Stimulated activated naive CD8-positive, alpha-beta T cell treated with anti-CD3 and anti-CD28 coated beads, Interleukin-15, Interleukin-2, amounts not matched to agents 100 ng/mL and 50 ng/mL, for 24 hours (primary cell): ENCODE measurements at regions not wholly inside any gene's neighbourhood (a gene's known extent, or its start where the extent isn't known, plus 50 kb on each side); places are given as distances from the start of the nearest gene placed in this dataset.

Experiments
- H3K27ac Mint-ChIP-seq: one replicate; pipeline ENCODE4 v1.8.0; 2021; ENCODE audit warnings: mild to moderate bottlenecking, mixed read lengths
- H3K27me3 Mint-ChIP-seq: one replicate; pipeline ENCODE4 v1.8.0; 2021; ENCODE audit warnings: mixed read lengths
- H3K36me3 Mint-ChIP-seq: one replicate; pipeline ENCODE4 v1.8.0; 2021; ENCODE audit warnings: low read depth, mixed read lengths
- H3K4me1 Mint-ChIP-seq: one replicate; pipeline ENCODE4 v1.8.0; 2021; ENCODE audit warnings: low read depth, mixed read lengths
- H3K4me3 Mint-ChIP-seq: one replicate; pipeline ENCODE4 v1.8.0; 2021; ENCODE audit warnings: mild to moderate bottlenecking, mixed read lengths
- H3K9me3 Mint-ChIP-seq: one replicate; pipeline ENCODE4 v1.8.0; 2021; ENCODE audit warnings: mixed read lengths

DNA sequence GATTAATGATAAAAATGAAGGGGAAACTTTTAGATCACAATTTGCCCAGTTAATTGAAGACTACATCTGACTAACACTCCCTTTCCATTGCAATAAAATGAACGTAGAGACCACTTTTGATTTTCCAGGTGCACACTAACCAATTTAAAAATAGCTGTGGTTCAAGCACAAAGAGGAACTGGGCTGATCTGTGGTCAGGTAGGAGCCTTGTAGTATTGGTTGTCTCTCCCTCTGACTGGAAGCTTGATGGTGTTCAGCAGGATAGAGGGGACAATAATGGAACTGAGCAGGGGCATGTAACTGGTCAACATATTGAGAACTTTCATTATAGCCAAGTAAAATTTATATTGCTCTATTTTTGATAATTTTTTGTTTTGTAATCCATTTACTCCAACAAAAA is 886.8 kb upstream of the SEMA6A start:
- H3K36me3 Mint-ChIP-seq: no peaks in the 10 kb centered on the region
- no peaks in the 10 kb centered on the region for H3K9me3 Mint-ChIP-seq
- H3K27me3 Mint-ChIP-seq: no peaks in the 10 kb centered on the region
- no peak overlapping the region for H3K4me3 Mint-ChIP-seq
- no peaks in the 10 kb centered on the region for H3K4me1 Mint-ChIP-seq
- H3K27ac Mint-ChIP-seq: no peak overlapping the region

DNA sequence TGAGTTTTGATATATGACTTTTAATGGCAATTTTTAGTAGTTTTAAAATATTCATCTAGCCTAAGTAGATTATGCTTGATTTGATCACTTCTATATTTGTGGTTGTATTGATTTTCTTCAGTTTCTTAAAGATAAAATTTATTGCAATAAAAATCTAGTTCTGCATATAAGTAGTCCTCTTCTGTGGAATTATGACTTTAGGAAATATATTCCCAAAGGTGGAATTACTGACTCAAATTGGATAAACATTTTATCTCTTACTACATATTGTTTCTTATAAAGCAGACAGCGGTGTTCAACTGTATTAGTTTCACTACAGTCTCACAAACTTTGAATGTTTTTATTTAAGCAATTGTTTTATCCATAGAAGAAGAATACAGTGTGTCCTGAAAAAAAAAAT is 883.0 kb upstream of the SEMA6A start:
- H3K4me3 Mint-ChIP-seq: no peak overlapping the region
- peaks cover 3% of the 10 kb centered on the region for H3K27me3 Mint-ChIP-seq
- no peaks in the 10 kb centered on the region for H3K9me3 Mint-ChIP-seq
- H3K27ac Mint-ChIP-seq: no peak overlapping the region
- no peaks in the 10 kb centered on the region for H3K4me1 Mint-ChIP-seq
- H3K36me3 Mint-ChIP-seq: no peaks in the 10 kb centered on the region

DNA sequence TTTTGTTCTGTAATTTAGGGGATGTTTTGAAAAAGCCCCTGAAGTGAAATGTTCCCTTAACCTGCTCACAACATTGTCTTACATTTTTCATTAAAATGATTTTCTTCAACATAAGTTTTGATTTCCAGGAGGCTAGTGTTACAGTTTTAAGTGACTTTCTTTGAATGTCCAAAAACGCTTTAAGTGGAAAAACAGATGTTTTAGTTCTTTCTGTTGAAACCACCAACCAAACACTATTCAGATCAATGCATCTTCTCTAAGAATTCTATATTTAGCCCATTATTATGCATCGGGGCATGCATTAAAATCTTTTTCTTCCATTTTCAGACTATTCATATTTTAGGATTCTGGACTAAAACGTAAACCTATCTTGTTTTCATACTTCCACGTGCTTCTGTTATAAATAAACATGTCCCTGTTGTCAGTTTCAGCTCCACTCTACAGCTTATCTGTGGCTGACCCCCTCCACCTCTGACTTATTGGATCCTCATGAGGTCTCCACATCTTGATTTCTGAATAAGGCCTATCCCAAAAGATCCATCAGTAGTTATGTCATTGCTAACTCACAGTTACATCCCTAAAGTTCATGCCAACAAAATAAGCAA is 882.3 kb upstream of the SEMA6A start:
- no peak overlapping the region for H3K27ac Mint-ChIP-seq
- no peaks in the 10 kb centered on the region for H3K36me3 Mint-ChIP-seq
- peaks cover 3% of the 10 kb centered on the region for H3K27me3 Mint-ChIP-seq
- no peaks in the 10 kb centered on the region for H3K9me3 Mint-ChIP-seq
- no peaks in the 10 kb centered on the region for H3K4me1 Mint-ChIP-seq
- no peak overlapping the region for H3K4me3 Mint-ChIP-seq

DNA sequence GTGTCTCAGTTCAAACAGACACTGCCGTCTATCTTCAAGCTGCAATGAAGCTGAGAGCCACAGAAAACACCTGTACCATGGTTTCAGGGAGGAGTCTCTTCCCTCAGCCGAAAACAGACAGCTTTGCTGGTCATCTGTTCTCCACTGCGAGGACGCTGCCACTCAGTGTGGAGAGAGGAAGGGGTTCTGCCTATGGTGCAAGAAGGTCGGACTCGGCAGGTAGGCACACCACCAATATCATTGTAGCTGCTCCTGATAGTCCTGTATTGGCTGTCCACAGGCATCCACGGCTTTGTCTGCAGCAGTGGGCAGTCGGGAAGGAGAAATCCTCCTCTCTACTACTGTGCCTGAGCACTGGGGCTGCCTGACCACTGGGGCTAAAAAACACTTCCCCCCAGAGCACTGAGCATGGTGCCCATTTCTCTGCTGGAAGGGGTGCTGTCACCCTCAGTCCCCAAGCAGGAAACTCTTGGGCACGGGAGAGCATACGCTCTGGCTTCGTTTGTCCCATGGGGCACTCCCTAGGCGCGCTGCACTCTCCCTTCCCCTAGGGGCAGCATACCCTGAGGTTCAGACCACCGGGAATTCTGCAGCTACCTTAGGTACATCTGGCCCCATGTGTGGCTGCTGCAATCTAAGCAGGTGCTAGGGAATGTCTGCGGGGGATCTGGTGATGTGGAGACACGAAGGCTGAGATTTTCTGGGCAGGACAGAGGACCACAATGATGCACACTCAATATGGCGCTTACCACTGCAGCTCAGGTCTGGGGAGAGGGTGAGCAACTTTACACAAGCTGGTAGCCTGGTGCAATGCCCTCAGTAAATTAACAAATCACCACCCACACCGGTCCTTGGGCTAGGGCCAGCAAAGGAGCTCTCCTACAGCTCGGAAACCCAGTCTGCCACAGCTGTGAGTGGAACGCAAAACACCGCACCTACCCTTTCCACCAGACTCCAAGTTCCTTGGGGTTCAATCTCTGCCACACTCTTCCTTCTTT is 880.9 kb upstream of the SEMA6A start:
- no peaks in the 10 kb centered on the region for H3K9me3 Mint-ChIP-seq
- peaks cover 3% of the 10 kb centered on the region for H3K27me3 Mint-ChIP-seq
- no peak overlapping the region for H3K27ac Mint-ChIP-seq
- H3K4me1 Mint-ChIP-seq: no peaks in the 10 kb centered on the region
- no peaks in the 10 kb centered on the region for H3K36me3 Mint-ChIP-seq
- H3K4me3 Mint-ChIP-seq: peak overlapping the region; percentile 17

DNA sequence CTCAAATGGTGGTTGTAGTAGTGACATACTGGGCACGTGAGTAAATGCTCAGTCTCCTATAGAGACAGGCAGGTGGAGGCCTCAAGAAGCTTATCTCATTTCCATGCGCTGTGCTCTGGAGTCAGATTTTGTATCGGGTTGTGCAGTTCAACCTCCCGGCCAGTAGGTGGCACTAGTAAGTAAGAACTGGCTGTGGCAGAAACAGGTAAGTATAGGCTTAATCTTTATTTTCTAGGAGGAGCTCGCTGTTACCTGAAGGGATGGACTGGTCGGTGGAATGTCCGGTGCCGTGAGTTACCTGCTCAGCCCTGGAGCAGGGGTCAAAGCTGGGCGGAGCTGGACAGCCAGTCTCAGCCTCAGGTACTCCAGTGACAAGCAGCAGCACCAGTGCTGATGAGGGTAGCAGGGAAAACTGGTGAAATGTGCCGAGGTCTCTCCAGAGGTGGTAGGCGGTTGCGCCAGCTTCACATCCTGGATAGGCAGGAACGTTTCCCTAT is 880.1 kb upstream of the SEMA6A start:
- no peak overlapping the region for H3K27ac Mint-ChIP-seq
- no peaks in the 10 kb centered on the region for H3K9me3 Mint-ChIP-seq
- H3K27me3 Mint-ChIP-seq: peaks cover 3% of the 10 kb centered on the region
- H3K36me3 Mint-ChIP-seq: no peaks in the 10 kb centered on the region
- H3K4me3 Mint-ChIP-seq: peak overlapping the region; percentile 17
- H3K4me1 Mint-ChIP-seq: no peaks in the 10 kb centered on the region

DNA sequence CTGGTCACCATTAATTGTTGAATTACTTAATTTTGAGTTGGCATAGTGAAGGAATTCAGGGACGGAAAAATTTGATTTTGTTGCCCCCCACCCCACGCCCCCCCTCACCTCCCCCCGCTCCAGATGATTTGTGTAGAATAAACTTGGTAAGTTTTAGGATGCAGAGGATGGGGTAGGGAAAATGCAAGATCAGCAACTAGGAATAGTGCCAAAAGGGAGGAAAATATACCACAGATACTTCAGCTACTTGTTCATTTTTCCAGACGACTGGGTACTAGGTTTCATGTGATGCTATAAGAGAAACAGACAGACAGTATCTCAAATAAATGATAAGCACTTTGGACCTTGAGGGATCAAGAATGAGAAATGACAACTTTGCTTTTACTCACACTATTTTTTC is 862.2 kb upstream of the SEMA6A start:
- no peak overlapping the region for H3K4me3 Mint-ChIP-seq
- H3K27ac Mint-ChIP-seq: no peak overlapping the region
- H3K4me1 Mint-ChIP-seq: no peaks in the 10 kb centered on the region
- H3K9me3 Mint-ChIP-seq: no peaks in the 10 kb centered on the region
- no peaks in the 10 kb centered on the region for H3K36me3 Mint-ChIP-seq
- H3K27me3 Mint-ChIP-seq: no peaks in the 10 kb centered on the region

DNA sequence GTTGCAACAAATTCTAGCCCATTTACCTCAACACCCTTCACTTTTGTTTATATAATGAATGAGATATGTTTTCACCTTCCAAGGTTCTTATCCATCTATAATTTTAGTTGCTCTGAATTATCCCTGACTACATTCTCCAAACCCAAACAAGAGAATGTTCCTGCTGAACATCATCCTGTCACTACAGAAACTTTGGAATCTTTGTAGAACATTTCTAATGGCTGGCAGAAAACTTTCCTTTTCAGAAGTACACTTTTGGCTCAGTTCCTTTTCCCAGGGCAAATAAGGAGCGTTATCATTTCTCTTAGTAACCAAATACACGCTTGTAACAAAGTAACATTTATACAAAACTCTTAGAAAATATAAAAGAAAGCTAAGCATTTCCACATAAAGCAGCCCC is 860.6 kb upstream of the SEMA6A start:
- Mint-ChIP-seq H3K27ac (no peak overlapping the region), H3K4me3 (no peak overlapping the region), H3K27me3 (no peaks in the 10 kb centered on the region), H3K9me3 (no peaks in the 10 kb centered on the region), H3K4me1 (no peaks in the 10 kb centered on the region), H3K36me3 (no peaks in the 10 kb centered on the region)

DNA sequence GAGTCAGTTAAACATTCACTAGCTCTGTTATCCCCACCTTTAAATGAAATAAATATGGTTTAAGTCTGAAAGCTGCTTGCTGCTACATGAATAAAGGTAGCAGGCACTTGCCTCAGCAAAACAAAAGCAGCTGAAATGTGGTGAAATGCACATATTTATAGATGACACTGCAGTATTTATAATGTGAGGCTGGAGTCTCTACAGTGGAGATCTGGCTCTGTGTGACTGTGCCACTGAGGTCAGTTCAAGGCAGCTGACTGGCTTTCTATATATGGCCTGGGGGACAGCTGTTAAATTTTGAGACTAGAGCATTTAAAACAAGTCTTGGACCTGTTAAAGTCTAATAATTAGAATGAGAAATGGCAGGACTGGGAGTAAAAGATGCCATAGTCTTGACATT is 859.6 kb upstream of the SEMA6A start:
- H3K27ac Mint-ChIP-seq: no peak overlapping the region
- H3K4me1 Mint-ChIP-seq: no peaks in the 10 kb centered on the region
- H3K4me3 Mint-ChIP-seq: no peak overlapping the region
- H3K9me3 Mint-ChIP-seq: no peaks in the 10 kb centered on the region
- no peaks in the 10 kb centered on the region for H3K27me3 Mint-ChIP-seq
- H3K36me3 Mint-ChIP-seq: no peaks in the 10 kb centered on the region

DNA sequence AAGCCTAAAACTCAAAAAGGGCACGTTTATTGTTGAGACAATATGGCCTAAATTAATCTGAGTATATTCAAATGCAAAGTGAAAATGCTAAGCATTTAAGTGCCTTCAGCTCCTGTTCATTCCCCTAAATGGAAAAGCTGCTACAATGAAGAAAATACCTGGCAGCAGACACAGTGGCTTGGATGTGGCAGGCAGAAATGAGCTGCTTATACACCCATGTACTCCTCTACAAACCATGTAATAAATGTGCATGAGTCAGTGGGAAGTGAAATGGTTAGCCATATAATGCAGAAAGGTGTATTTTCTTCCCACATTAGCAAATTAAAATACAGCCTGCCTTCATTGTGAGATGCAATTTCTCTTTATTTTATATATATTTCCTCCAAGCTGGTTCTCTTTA is 859.2 kb upstream of the SEMA6A start:
- Mint-ChIP-seq H3K4me3 (no peak overlapping the region), H3K27me3 (no peaks in the 10 kb centered on the region), H3K27ac (no peak overlapping the region), H3K4me1 (no peaks in the 10 kb centered on the region), H3K9me3 (no peaks in the 10 kb centered on the region), H3K36me3 (no peaks in the 10 kb centered on the region)

DNA sequence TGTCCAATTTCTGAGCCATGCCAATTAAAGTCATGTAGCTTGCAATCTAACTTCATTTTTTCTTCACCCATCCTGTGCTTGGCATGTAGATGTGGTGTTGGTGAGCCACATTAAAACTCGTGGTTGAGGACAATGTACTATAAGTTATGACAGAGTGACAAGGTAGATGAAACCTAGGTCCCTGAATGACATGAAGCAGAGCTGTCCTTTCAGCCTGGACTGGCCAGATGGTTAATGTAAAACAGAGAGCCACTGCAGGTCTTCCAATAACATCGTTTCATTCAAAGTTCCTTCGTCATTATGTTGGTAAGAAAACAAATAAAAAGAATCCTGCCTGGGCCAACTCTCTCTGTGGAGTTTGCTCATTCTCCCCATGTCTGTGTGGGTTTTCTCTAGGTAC is 856.5 kb upstream of the SEMA6A start:
- Mint-ChIP-seq H3K4me3 (no peak overlapping the region), H3K4me1 (no peaks in the 10 kb centered on the region), H3K27me3 (no peaks in the 10 kb centered on the region), H3K27ac (no peak overlapping the region), H3K36me3 (no peaks in the 10 kb centered on the region), H3K9me3 (no peaks in the 10 kb centered on the region)

DNA sequence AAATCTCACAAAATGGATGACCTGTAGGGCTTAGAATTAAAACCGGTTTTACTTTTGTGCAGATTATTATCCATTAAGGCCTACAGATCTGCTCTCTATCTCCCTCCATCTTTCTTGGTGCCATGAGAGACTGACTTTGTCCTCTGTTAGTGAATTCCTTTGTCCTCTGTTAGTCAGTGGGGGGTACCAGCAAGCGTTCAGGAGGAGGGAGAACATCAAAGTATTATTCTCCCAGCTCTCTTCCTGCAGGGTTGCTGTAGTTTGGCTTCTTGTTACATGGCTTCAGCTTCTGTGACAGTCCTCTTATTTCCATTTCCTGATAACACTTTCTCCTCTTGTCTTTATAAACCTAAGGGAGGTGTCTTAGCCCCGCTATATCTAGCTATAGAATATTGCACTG is 850.5 kb upstream of the SEMA6A start:
- no peaks in the 10 kb centered on the region for H3K36me3 Mint-ChIP-seq
- H3K9me3 Mint-ChIP-seq: peaks cover 10% of the 10 kb centered on the region
- no peak overlapping the region for H3K27ac Mint-ChIP-seq
- no peak overlapping the region for H3K4me3 Mint-ChIP-seq
- H3K27me3 Mint-ChIP-seq: no peaks in the 10 kb centered on the region
- H3K4me1 Mint-ChIP-seq: no peaks in the 10 kb centered on the region

DNA sequence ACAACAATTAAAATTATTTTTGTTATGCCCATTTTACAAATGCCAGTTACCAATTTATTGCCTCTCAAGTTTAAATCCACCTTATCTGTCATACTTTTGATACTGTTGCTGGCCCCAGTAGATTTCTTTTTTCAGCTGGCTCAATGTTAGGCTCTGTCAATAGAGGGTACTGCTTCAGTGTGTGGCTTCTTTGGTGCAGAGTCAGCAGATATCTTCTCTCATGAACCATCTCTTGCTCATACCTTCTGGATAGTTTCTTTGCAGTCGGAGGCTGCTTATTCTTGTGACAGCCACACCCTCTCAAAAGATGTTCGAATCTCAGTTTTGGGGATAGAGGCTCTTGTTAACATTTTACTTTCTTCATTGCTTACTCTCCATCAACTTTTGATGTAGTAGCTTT is 849.9 kb upstream of the SEMA6A start:
- H3K4me1 Mint-ChIP-seq: no peaks in the 10 kb centered on the region
- H3K36me3 Mint-ChIP-seq: no peaks in the 10 kb centered on the region
- peaks cover 10% of the 10 kb centered on the region for H3K9me3 Mint-ChIP-seq
- H3K27me3 Mint-ChIP-seq: no peaks in the 10 kb centered on the region
- H3K4me3 Mint-ChIP-seq: no peak overlapping the region
- no peak overlapping the region for H3K27ac Mint-ChIP-seq

DNA sequence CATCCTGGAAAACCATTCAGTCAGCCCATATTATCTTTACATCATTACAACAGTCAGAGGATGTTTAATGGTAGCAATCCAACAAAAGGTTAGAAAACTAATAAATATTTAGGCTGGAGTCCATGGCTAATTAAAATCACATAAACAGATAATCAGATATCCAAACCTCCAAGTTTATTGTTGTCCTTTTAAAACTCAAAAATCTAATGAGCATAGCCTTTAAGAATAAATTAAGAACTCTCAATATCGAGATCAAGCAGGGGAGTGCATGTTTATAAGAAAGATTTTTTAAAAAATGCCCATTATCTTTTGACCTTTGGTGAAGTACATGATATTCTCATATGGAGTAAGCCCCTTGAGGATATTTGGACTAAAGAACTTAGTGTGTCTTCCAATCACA is 842.9 kb upstream of the SEMA6A start:
- no peak overlapping the region for H3K4me3 Mint-ChIP-seq
- no peaks in the 10 kb centered on the region for H3K36me3 Mint-ChIP-seq
- no peaks in the 10 kb centered on the region for H3K4me1 Mint-ChIP-seq
- H3K27ac Mint-ChIP-seq: no peak overlapping the region
- H3K27me3 Mint-ChIP-seq: no peaks in the 10 kb centered on the region
- H3K9me3 Mint-ChIP-seq: peaks cover 14% of the 10 kb centered on the region

DNA sequence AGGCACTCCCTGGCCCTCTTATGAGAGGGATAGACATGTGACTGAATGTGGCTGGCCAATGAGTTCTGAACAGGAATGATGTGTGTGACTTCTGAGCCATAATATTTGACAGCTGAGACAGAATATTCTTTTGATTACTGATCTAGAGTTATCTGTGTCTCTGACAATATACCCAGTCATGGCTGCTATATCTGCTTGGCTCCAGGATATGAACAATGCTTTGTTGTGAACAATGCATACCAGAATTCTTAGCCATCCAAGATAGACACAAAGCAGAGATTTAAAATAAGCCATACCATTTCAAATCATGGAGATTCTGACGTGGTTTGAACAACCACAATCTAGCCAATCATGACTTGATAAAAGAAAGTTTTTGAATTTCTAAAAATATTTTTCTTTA is 840.3 kb upstream of the SEMA6A start:
- Mint-ChIP-seq H3K36me3 (no peaks in the 10 kb centered on the region), H3K27me3 (no peaks in the 10 kb centered on the region), H3K4me3 (no peak overlapping the region), H3K9me3 (peaks cover 4% of the 10 kb centered on the region), H3K27ac (no peak overlapping the region), H3K4me1 (no peaks in the 10 kb centered on the region)

DNA sequence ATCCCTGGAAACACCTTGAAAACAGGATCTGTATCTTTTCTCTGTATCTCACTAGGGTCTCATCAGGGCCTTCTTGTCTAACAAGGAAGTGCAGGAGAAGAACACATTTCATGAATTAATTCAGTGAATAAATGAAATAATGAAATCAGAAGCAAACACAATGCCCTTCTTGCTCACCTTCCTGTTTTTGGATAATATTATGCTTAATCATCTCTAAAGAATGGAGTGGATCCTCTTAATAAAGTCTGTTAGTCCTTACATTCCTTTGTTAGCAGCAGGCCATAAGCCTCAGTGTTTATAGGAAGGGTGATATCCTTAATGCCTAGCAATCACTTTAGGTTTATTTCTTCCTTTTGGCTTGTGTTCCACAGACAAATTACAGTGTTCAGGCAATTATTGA is 837.1 kb upstream of the SEMA6A start:
- no peak overlapping the region for H3K27ac Mint-ChIP-seq
- H3K9me3 Mint-ChIP-seq: peaks cover 8% of the 10 kb centered on the region
- H3K4me3 Mint-ChIP-seq: no peak overlapping the region
- H3K27me3 Mint-ChIP-seq: no peaks in the 10 kb centered on the region
- no peaks in the 10 kb centered on the region for H3K4me1 Mint-ChIP-seq
- no peaks in the 10 kb centered on the region for H3K36me3 Mint-ChIP-seq
